Right lobe of liver (tissue), 4 donors: ENCODE measurements at regions not wholly inside any gene's neighbourhood (a gene's known extent, or its start where the extent isn't known, plus 50 kb on each side); places are given as distances from the start of the nearest gene placed in this dataset.

Experiments used
- CTCF ChIP-seq, 4 donors: fragments of 200-600 bp in 3 of 4; fragments of 450-650 bp in 1 of 4; IDR thresholded peaks; one replicate each; pipeline versions ENCODE4 v1.5.1 to v1.8.0; 2016 to 2022; ENCODE audit warnings: antibody characterized with exemption in 4 of 4, mild to moderate bottlenecking in 2 of 4
- POLR2A ChIP-seq: fragments of 450-650 bp; IDR thresholded peaks from one replicate; pipeline ENCODE4 v1.6.1; 2017; ENCODE audit warnings: antibody characterized with exemption, mild to moderate bottlenecking
- donor health status: DM: no; HTN: no; CAD: no.
- donor health status: DM: no; HTN: no; CAD: no.
- donor health status: DM: no; HTN: yes; CAD: no.

- no peak for TF ChIP-seq CTCF (IDR thresholded peaks at IDR 0.05)
- no peak for TF ChIP-seq POLR2A
Measured at GRCh38 chr11:115673720-115674119, 169.5 kb upstream of the CADM1 start.
